Transverse colon (tissue), 4 donors: ENCODE measurements at regions not wholly inside any gene's neighbourhood (a gene's known extent, or its start where the extent isn't known, plus 50 kb on each side); places are given as distances from the start of the nearest gene placed in this dataset.

Experiments used
- DNase-seq: peaks from one replicate; pipeline ENCODE4 v3.0.0-alpha.2; 2019
- H3K27ac ChIP-seq, 4 donors: fragments of 200-600 bp; sonication (generic); 2 replicates each; pipeline ENCODE4 v1.5.1; 2016 to 2018; ENCODE audit warnings: inconsistent platforms in 4 of 4
- H3K27me3 ChIP-seq: fragments of 200-600 bp; sonication (generic); 2 replicates; pipeline ENCODE4 v1.5.1; 2017; ENCODE audit warnings: inconsistent platforms
- H3K36me3 ChIP-seq, 4 donors: fragments of 200-600 bp; sonication (generic); 2 replicates each; pipeline ENCODE4 v1.5.1; 2017 to 2019; ENCODE audit warnings: inconsistent platforms in 4 of 4
- H3K4me1 ChIP-seq, 4 donors: fragments of 200-600 bp; sonication (generic); 2 replicates each; pipeline ENCODE4 v1.5.1; 2017 to 2020; ENCODE audit warnings: inconsistent platforms in 4 of 4
- H3K4me3 ChIP-seq, 4 donors: fragments of 200-600 bp; sonication (generic); 1 replicate in 1 of 4; 2 replicates in 3 of 4; pipeline versions ENCODE4 v1.5.1 to v1.6.1; 2017 to 2019; ENCODE audit warnings: inconsistent platforms in 4 of 4
- H3K9me3 ChIP-seq, 2 donors: fragments of 200-600 bp; sonication (generic); 2 replicates each; pipeline ENCODE4 v1.5.1; 2017 to 2019; ENCODE audit warnings: inconsistent platforms in 2 of 2
- CTCF ChIP-seq, 5 experiments: fragments of 200-600 bp in 3 of 5; fragments of 450-650 bp in 2 of 5; sonication (generic) in 3 of 5; IDR thresholded peaks; 1 replicate in 2 of 5; 2 replicates in 3 of 5; pipeline ENCODE4 v1.5.1; 2016 to 2017; ENCODE audit warnings: antibody characterized with exemption in 5 of 5, inconsistent platforms in 3 of 5, mild to moderate bottlenecking in 2 of 5, moderate library complexity in 1 of 5
- EP300 ChIP-seq: sonication (generic); formaldehyde crosslinking; IDR thresholded peaks from one replicate; pipeline ENCODE4 v1.6.1; 2017; ENCODE audit warnings: antibody characterized with exemption, low read depth
- POLR2A ChIP-seq: fragments of 450-650 bp; IDR thresholded peaks from one replicate; pipeline ENCODE4 v1.6.1; 2016; ENCODE audit warnings: antibody characterized with exemption, mild to moderate bottlenecking, moderate library complexity
- POLR2AphosphoS5 ChIP-seq, 3 donors: sonication (generic); formaldehyde crosslinking; IDR thresholded peaks; one replicate each; pipeline ENCODE4 v1.6.1; 2016; ENCODE audit warnings: antibody characterized with exemption in 3 of 3
- WGBS, 2 donors: methylation state at CpG; one replicate each; pipeline ENCODE4 v1.1.5; 2018; ENCODE audit warnings: low coverage in 1 of 2; 5-methylcytosine and 5-hydroxymethylcytosine counted together
- in situ Hi-C, 4 donors: fragments of 200-750 bp; cut with MboI; loops; one replicate each; pipeline versions ENCODE4 v1.15.0 to v1.15.1; 2017; ENCODE audit warnings: low sequenced_read_pairs in 3 of 4, low pct_ligation_motif_present in 1 of 4, low pct_unique_long_range_greater_than_20kb in 1 of 4
- intact Hi-C: fragments of 100-400 bp; cut with DNase I; formaldehyde crosslinking; loops from one replicate; pipeline ENCODE4 v1.15.1; 2023; ENCODE audit warnings: low total_unique reads

DNA sequence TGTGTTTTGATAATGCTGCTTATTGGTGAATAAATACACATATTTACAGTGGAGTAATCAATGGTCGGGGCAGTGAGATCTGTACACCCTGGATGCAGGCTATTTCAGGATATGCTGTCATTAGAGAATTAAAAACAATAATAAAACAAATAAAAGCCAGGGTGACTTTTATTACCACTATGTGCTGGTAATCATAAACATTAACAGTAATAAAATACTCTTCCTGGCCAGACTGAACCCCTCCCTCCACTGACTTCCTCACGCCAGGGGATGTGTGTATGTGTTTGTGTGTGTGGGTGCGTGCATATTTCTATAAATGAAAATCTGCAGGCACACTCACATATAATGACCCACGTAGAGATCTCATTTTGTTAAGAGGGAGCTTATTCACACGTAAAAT is 98.0 kb upstream of the MAP9 start:
- 33 to 50% methylated on average over 3 to 5 of the region's 5 CpGs for WGBS, 2 donors
- in situ Hi-C loops = no loop called here
- Histone ChIP-seq H3K36me3 (no peaks in the 10 kb centered on the region), H3K4me3 (no peak overlapping the region), H3K9me3 (no peaks in the 10 kb centered on the region), H3K27me3 (no peaks in the 10 kb centered on the region), H3K4me1 (peaks cover 0 to 8% (median 4%) of the 10 kb centered on the region in 4 donors), H3K27ac (no peak overlapping the region)
- TF ChIP-seq POLR2AphosphoS5 (IDR thresholded peaks at IDR 0.05) (no peak), CTCF (IDR thresholded peaks at IDR 0.05) (no peak), EP300 (no peak), POLR2A (no peak)
- no peak for DNase-seq
- intact Hi-C loops = no loop called here

- WGBS, 2 donors = 53 to 56% methylated on average over 3 of the region's 3 CpGs
- H3K4me1 ChIP-seq = peaks cover 0 to 8% (median 4%) of the 10 kb centered on the region in 4 donors
- H3K36me3 ChIP-seq = no peaks in the 10 kb centered on the region
- no peaks in the 10 kb centered on the region for H3K27me3 ChIP-seq
- H3K9me3 ChIP-seq = no peaks in the 10 kb centered on the region
- H3K4me3 ChIP-seq = no peak overlapping the region
- no peak for DNase-seq
- no peak for TF ChIP-seq EP300
- TF ChIP-seq POLR2A = no peak
- no peak for TF ChIP-seq POLR2AphosphoS5 (IDR thresholded peaks at IDR 0.05)
- TF ChIP-seq CTCF (IDR thresholded peaks at IDR 0.05) = no peak
- in situ Hi-C loops (no loop called here), intact Hi-C loops (no loop called here)
- no peak overlapping the region for H3K27ac ChIP-seq
Measured at GRCh38 chr4:155473420-155474095, 96.8 kb upstream of the MAP9 start.

GRCh38 chr4:155468282-155468681 is 91.5 kb upstream of the MAP9 start:
- WGBS, 2 donors = 73 to 80% methylated on average over 1 of the region's 1 CpG
- in situ Hi-C loops = no loop called here

GRCh38 chr4:155450676-155451075 is 73.9 kb upstream of the MAP9 start:
- no peak overlapping the region for H3K27ac ChIP-seq
- intact Hi-C loops (no loop called here), in situ Hi-C loops (no loop called here)
- no peak for TF ChIP-seq CTCF (IDR thresholded peaks at IDR 0.05)
- DNase-seq = no peak
- H3K4me1 ChIP-seq = no peaks in the 10 kb centered on the region
- no peak overlapping the region for H3K4me3 ChIP-seq
- no peaks in the 10 kb centered on the region for H3K36me3 ChIP-seq
- no peaks in the 10 kb centered on the region for H3K27me3 ChIP-seq
- WGBS, 2 donors = 88 to 94% methylated on average over 2 of the region's 2 CpGs
- no peaks in the 10 kb centered on the region for H3K9me3 ChIP-seq

More at GRCh38 chr4:155468282-155468681, 91.5 kb upstream of the MAP9 start:
- TF ChIP-seq POLR2A (no peak), CTCF (IDR thresholded peaks at IDR 0.05) (no peak), POLR2AphosphoS5 (IDR thresholded peaks at IDR 0.05) (no peak), EP300 (no peak)
- intact Hi-C loops = no loop called here
- no peaks in the 10 kb centered on the region for H3K36me3 ChIP-seq
- DNase-seq = no peak
- no peak overlapping the region for H3K4me3 ChIP-seq
- no peak overlapping the region for H3K27ac ChIP-seq
- no peaks in the 10 kb centered on the region for H3K27me3 ChIP-seq
- peaks cover 0 to 4% (median 1%) of the 10 kb centered on the region in 4 donors for H3K4me1 ChIP-seq
- H3K9me3 ChIP-seq = no peaks in the 10 kb centered on the region
